ENCODE measurements at regions not wholly inside any gene's neighbourhood (a gene's known extent, or its start where the extent isn't known, plus 50 kb on each side); places are given as distances from the start of the nearest gene placed in this dataset.

DNA sequence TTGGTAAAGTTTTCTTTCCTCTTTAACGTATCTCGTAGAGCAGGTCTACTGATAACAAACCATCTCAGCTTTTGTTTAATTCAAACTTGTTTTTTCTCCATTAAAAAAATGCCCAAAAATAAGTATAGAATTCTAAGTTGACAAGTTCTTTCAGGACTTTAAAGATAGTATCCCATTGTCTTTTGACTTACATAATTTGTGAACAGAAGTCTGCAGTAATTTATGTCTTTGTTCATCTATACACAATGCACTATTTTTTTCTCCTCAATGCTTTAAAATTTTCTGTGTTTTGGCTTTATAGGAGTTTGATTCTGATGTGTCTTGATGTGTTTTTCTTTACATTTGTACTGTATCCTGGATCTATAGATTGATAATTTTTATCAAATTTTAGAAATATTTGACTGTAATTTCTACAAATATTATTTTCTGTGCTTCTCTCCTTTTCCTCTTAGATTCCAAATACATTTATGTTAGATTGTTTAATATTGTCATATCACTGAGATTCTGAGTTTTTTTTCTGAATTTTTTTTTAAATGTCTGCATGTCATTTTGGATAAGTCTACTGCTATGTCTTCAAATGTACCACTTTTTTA lies 143.3 kb downstream of the FTCDNL1 start:
- no peak for DNase-seq (ENCODE audit: low spot score)

DNA sequence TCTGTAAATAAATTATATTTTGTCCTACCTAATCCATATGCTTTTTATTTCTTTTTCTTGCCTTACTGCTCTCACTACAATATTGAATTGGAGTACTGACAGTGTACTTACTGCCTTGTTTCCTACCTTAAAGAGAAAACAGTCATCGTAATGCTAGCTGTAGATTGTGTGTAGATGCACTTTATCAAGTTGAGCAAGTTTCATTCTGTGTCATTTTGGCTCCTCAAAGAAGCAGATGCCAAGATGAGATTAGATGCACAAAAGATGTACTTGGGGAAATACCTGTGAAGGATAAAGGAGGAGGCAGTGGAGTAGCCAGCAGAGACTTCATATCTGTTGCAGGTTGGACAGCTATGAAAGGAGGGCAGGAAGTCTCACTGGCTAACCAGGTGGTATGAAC lies 145.5 kb downstream of the FTCDNL1 start:
- DNase-seq (ENCODE audit: low spot score), result no peak

DNA sequence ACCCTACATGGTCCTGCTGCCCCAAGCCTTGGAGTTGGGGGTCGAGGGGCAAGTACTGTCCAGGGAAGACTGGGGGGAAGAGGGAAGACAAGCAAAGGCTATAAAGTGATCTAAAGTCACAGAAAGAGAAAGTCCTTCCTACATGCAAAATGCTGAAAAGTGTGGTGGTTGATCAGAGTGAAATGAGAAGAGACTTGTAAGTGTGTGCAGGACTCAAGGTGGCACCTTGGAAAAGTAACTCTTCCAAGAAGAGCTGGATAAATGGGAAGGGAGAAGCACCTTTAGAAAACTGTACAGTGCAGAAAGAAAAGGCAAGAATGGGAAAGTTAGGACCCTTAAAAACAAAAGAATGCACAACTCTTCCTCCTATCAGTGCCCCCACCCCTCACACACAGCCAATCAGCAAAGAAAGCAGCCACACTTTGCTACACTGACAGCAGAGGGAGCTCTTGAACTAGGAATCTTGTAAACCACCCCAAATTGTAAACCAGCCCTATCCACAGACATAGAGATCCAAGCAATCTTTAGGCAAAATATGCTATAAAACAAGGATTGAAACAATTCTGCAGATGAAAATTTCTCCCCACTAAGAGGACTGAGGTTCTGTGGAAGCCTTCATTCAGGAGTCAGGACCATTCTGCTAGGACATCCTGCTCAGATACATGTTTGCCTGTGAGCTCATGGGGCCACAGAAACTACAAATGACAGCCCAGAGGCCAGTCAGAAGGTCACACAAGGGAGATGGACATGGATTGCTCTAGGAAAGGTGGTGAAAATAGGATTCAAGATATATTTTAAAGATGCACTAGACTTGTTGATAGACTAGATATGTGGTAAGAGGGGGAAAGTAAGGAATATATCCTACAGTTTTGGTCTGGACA lies 146.4 kb downstream of the FTCDNL1 start:
- peak; percentile 40 for DNase-seq (ENCODE audit: low spot score)

DNA sequence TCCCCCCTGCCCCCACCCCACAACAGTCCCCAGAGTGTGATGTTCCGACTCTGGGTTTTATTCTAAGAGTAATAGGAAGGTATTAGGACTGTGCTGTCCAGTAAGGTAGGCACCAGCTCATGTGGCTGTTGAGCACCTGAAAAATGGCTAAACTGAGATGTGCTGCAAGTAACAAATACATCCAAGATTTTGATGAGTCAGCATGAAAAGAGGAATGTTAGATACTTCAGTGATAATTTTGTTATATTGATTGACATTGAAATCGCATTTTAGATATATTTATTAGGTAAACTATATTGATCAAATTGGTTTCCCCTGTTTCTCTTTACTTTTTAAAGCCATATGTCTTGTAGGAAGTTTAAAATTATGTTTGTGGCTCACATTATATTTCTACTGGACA lies 147.8 kb downstream of the FTCDNL1 start:
- no peak for DNase-seq (ENCODE audit: low spot score)

DNA sequence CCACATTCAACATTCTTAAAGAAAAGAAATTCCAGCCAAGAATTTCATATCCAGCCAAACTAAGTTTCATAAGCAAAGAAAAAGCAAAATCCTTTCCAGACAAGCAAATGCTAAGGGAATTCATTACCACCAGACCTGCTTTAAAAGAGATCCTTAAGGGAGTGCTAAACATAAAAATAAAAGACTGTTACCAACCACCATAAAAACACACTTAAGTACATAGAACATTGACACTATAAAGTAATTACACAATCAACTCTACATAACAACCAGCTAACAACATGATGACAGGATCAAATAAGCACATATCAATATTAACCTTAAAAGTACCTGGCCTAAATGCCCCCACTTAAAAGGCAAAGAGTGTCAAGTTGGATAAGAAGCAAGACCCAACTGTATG lies 153.5 kb downstream of the FTCDNL1 start:
- no peak for DNase-seq (ENCODE audit: low spot score)

DNA sequence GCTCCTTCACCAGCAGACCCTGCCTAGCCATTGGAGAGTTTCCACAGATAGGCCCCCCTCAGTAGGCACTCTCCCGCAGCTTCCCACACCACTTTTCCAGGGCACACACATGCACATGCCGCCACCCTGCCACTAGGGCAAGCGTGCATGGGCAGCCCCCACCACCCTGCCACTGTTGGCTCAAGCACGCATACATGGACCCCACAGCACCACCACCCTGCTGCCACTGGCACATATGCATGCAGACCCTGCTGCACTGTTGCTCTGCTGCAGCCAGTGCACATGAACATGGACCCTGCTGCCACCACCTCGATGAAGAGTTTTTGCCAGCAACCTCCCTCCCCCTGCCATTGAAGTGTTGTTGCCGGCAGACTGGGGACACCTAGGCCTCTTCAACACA lies 154.9 kb downstream of the FTCDNL1 start:
- DNase-seq (ENCODE audit: low spot score), result no peak

DNA sequence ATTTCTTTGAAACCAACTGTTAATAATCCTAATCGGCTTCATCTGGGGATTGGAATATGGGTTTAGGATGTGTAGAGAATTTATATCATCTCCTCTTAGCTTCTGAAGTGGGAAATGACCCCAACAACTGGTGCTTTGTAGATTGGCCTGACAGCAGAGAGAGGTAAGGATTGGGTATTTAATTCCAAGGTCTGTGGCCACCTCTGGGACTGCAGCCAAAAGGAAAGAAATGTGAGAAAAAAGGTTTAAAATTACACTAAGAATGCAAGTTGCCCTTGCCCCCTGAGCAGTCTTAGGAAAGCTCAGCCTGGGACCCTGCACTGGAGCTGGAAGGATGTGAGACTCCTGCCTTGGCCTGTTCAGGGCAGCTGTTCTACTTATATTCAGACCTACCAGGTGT lies 157.1 kb downstream of the FTCDNL1 start:
- DNase-seq (ENCODE audit: low spot score), result no peak

DNA sequence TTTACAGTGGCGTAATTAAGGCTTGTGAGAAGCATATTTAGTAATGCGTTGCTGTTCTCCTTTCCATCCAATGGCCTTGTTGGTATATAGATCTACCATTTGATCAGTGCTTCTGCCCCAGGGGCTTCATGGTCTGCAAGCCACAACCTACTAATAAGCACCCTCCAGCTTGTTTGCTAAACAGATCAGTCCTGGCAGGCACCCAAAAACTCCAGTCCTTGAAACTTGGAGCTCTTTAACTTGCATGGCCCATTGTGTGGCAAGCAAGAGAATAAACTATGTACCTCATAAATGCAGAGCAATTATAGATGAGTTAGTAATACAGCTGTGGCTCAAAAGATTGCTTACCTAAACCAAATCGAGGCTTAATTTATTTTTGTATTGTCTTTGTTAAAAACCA lies 158.5 kb downstream of the FTCDNL1 start:
- DNase-seq (ENCODE audit: low spot score), result peak; percentile 9

DNA sequence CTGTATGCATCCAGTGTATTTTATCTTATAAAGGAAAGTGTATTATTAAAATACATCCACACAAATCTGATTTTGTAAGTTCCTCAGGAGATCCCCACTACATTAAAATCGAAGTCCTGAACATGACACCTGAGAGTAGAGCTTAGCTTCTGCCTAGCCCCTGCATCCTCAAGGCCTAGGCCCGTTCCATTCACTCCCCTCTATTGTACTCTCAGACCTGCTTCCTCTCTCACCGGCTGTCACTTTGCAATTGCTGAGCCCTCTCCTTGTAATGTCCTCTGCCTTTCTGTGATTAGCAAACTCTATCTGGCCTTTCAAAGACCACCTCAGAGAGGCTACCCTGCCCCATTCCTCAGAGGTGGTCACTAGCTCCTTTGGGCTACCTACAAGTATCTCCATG lies 160.8 kb downstream of the FTCDNL1 start:
- no peak for DNase-seq (ENCODE audit: low spot score)

DNA sequence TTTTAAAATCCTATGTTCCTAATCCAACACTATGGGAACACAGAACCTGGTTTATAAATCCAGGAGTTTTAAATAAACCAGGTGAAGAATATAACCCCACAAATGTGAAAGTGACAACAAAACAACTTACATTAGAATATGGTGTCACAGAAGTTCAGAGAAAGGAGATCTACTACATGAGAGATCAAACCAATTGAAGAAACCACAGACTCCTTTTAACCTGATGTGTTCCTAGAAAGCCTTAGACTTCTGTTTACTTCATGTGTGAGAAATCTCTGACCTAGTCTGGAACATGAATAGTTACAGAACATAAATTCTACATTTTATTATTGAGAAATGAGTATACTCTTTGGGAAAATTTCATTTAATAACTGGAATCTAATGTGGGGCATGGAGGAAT lies 165.3 kb downstream of the FTCDNL1 start:
- no peak for DNase-seq (ENCODE audit: low spot score)

DNA sequence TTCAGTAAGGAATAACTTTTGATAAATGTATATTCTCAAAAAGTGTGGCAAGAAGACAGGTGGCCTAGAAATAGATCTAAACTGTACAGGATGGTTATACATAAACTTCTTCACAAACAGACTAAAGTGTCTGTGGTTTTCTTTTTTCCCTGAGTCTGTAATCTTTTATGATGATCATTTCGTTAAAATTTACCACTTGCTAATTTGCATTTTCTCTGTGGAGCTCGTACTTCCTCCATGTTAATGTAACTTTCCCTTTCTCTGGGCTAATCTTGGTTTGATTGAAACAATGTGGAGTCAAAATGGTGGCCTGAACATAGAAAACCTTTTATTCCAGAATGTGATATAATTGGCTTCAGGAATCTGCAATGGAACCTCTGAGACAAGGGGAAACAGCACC lies 166.2 kb downstream of the FTCDNL1 start:
- no peak for DNase-seq (ENCODE audit: low spot score)

DNA sequence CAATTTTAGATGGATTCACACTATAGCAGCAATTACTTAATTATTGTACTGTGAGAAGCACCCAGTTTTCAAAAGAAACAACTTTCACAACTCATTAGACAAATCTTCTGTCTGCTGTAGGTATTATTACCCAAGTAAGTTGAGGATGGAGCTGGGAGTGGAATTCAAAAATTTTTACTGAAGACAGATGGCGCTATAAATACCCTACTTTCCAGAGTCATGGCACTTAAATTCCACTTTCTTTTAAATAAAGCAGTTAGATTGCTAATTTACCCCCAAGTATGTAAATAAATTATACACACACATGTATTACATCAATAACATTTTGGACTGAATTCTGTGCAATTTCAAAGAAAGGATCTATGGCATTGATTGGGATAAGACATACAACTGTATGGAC lies 166.8 kb downstream of the FTCDNL1 start:
- DNase-seq (ENCODE audit: low spot score), result no peak

DNA sequence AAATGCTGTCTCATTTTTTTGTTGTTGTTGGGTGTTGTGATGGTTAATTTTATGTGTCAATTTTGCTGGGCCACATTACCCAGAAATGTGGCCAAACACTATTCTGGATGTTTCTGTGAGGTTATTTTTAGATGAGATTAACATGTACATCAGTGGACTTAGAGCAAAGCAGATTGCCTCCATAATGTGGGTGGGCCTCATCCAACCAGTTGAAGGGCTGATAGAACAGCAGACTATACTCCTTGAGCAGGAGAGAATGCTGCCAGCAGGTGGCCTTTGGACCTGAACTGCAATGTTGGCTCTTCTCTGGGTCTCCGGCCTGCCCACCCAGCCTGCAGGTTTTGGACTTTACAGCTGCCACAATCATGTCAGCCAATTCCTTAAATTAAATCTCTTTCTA lies 169.0 kb downstream of the FTCDNL1 start:
- DNase-seq (ENCODE audit: low spot score), result no peak

DNA sequence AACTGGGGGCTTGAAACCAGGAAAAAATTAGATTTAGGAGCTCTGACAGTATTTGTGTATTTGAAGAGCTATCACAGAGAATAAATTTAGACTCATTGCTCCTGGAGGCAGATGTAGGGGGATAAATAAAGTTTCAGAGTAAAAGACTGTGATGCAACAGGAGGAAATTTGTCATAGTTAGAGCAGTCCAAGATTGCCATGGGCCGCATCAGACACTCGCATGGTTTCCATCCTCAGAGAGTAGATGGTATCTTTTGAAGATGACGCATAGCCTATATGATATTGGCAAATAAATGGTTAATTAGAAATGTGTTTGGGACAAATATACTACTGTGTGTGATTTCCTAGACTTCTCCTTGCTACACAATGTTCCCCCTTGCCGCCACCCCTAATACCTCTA lies 170.5 kb downstream of the FTCDNL1 start:
- no peak for DNase-seq (ENCODE audit: low spot score)

DNA sequence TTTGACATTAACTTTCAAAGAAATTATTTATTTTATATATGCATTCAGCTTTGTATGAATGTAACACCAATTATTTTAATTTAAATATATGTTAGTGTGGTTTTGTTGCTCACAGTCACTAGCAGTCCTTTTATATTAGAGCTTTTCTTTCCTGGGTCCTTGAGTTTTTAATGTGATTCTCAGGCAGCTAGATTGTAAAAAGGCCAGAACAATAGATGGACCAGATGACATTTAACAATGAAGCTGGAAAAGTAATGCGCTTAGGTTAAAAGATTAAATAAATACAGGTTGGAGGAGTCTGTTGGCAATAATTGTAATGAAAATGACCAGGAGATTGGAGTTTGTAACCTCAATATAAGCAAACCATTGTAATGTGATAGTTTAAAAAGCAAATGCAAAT lies 171.1 kb downstream of the FTCDNL1 start:
- no peak for DNase-seq (ENCODE audit: low spot score)

DNA sequence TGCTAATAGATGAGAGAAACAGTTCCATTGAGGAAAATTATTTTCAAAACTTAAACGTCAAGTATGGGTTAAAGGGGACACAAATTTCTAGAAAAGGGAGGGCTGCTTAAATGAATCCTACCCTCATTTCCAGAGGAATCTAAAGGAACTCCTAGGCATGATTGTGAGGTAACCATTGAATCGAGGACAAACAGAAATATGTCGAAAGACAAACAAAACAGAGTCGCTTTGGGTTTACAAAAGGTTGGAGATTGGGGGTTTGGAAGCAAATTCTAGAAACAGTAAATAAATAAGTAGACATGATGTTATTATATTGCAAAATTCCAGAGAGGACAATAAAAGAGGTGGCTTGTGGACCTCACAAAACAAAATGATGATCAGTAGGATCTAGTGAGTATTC lies 173.1 kb downstream of the FTCDNL1 start:
- DNase-seq (ENCODE audit: low spot score), result no peak

DNA sequence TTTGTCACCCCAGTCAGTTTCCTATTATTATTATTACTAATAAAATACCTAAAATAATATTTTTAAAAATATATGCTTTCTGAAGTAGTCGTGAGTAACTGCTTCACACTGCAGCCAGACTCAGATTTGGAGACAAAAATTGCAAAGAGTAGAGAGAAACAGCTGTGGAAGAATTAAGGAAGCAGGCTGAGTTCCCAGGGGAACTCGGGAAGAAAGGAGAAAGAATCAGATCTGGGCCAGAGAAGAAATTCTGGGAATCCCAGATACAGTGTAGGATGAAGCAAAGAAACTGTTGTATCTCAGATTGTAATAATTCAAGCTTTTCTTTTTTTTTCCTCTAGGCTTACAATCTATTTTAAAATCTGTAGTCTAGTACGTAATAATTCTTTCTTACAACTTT lies 182.3 kb downstream of the FTCDNL1 start:
- DNase-seq (ENCODE audit: low spot score), result no peak

DNA sequence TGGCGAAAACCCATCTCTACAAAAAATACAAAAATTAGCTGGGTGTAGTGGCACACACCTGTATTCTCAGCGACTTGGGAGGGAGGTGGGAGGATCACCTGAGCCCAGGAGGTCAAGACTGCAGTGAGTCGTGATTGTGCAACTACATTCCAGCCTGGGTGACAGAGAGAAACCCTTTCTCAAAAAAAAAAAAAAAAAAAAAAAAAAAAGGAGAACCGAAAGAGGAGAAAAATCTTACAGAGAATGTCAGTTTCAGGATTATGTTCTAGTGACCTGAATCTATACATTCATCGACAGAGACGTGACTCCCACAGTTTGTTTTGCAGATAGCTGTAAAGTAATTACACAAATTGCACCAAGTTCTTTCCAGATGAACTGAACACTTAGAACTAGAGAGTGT lies 187.8 kb downstream of the FTCDNL1 start:
- DNase-seq (ENCODE audit: low spot score), result no peak

DNA sequence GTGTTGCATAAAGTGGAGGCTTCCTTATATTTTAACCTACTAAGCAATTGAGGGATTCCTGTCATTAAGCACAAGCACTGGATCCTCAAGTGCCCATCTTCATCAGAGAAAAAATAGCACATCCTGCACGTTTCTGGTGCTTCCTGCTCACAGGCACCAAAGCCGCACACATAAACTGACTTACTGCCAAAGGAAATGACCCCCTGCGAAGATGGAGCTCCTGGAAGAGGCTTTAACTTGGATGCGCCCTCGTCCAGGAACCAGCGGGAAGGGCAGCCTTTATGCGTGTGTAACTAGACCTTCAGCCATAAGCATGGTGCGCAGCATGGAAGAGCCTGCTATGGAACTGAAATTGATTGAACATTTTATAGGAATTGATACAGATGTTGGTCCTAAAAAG lies 188.7 kb downstream of the FTCDNL1 start:
- no peak for DNase-seq (ENCODE audit: low spot score)

DNA sequence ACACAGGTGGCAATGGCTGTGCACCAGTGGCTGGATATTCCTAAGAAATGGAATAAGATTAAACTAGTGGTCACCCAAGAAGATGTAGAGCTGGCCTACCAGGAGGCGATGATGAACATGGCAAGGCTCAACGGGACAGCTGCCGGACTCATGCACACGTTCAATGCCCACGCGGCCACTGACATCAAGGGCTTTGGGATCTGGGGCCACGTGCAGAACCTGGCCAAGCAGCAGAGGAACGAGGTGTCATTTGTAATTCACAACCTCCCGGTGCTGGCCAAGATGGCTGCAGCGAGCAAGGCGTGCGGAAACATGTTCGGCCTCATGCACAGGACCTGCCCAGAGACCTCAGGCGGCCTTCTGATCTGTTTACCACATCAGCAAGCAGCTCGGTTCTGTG lies 190.8 kb downstream of the FTCDNL1 start:
- DNase-seq (ENCODE audit: low spot score), result no peak

DNA sequence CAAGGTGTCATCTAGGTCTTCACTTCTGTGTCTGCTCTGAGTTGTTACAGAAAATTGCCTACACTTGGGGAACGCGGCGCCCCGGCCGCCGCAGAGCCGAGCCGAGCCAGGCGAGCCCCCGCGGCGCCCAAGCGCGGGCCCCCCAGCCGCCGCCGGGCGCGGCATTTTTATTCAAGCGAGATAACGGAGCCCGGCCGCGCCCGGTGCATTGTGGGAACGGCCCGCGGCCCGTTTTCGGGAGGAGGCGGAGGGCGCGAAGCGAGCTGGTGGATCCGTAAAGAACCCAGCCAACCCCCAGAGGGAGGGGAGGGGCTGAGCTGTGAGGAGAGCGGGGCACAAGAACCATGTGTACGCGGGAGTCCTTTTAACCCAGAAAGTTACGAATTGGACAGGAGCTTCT lies 191.8 kb downstream of the FTCDNL1 start:
- DNase-seq (ENCODE audit: low spot score), result peak; percentile 13

DNA sequence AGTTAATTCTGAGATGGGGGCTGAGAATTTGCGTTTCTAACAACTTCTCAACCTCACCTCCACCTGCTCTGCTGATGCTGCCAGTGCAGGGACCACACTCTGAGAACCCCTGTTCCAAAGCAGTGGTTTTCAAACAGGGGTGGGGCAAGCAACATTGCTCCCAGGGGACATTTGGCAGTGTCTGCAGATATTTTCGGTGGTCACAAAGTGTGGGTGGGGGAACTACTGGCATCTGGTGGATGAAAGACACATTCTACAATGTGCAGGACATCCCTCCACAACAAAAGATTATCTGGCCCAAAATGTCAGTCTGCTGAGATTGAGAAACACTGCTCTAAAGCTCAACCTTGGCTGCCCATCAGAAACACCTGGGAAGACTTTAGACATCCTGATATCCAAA lies 188.7 kb upstream of the SATB2 start:
- no peak for DNase-seq (ENCODE audit: low spot score)

DNA sequence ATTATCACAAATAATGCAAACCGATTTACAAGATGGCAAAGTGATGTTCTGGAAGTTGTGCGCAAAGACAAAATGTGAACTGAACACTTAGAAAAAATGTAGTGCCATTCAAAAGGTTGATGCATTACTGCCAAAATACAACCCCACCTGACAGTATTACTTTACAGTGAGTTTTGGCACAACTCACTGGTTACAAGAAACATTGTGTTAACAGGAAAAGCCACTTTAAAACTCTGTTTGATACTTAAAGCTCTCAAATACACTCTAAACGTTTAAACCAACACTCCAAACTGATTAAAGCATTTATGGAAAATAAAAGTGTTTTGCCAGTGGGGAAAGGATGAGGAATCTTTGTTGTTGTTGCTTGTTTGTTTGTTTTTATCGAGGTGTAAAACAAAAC lies 173.4 kb upstream of the SATB2 start:
- no peak for DNase-seq (ENCODE audit: low spot score)

DNA sequence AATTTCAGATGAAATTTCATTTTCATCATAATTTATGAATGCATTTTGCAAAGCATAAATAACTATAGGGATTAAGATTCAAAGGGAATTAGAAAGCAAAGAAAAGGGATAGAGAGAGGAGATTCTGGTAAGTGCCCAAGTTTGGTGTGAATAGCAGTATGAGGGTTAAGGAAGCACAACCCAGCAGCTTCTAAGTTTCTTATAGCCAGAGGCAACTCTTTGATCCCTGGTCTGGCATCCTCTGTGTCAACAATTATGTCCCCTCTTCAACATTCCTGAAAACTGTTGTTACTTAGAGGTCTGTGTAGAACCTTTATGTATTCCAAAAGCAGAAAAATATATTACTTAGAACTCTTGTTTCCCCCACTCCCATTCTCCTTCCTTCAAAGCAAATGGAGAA lies 171.6 kb upstream of the SATB2 start:
- DNase-seq (ENCODE audit: low spot score), result no peak
